ENCODE measurements at regions not wholly inside any gene's neighbourhood (a gene's known extent, or its start where the extent isn't known, plus 50 kb on each side); places are given as distances from the start of the nearest gene placed in this dataset.

- no peak overlapping the region for H2AFZ ChIP-seq (ENCODE audit: low read depth, low read length)
- no peak overlapping the region for H3K4me3 ChIP-seq (ENCODE audit: low read length)
- H3K9me2 ChIP-seq (ENCODE audit: insufficient read depth, low read length): no peaks in the 10 kb centered on the region
- no peaks in the 10 kb centered on the region for H3F3A ChIP-seq (ENCODE audit: insufficient read depth, low read length, poor library complexity, severe bottlenecking)
- H3K79me2 ChIP-seq (replicated peaks; ENCODE audit: insufficient read depth, low read length): no peaks in the 10 kb centered on the region
- no peaks in the 10 kb centered on the region for H3K27me3 ChIP-seq (ENCODE audit: insufficient read depth, low read depth, low read length)
- TF ChIP-seq TAF1 (IDR thresholded peaks at IDR 0.05; ENCODE audit: low read depth): no peak
- TF ChIP-seq EP300 (conservative IDR thresholded peaks at IDR 0.05; ENCODE audit: poor library complexity, severe bottlenecking): no peak
- TF ChIP-seq RAD21 (conservative IDR thresholded peaks at IDR 0.05): no peak
- TF ChIP-seq CTCF (IDR thresholded peaks at IDR 0.05; ENCODE audit: poor library complexity, severe bottlenecking): no peak
- TF ChIP-seq EZH2 (IDR thresholded peaks at IDR 0.05; ENCODE audit: borderline replicate concordance, insufficient read depth, low read length, poor library complexity, severe bottlenecking): no peak
- TF ChIP-seq SMC3 (conservative IDR thresholded peaks at IDR 0.05; ENCODE audit: poor library complexity): no peak
- TF ChIP-seq POLR2AphosphoS5 (IDR thresholded peaks at IDR 0.05): no peak
- TF ChIP-seq MXI1 (conservative IDR thresholded peaks at IDR 0.05; ENCODE audit: poor library complexity, severe bottlenecking): no peak
- H3K4me2 ChIP-seq (ENCODE audit: low read length): no peak overlapping the region
- H3K36me3 ChIP-seq (ENCODE audit: insufficient read depth, low read length): no peaks in the 10 kb centered on the region
- H3K27ac ChIP-seq (ENCODE audit: low read length): no peak overlapping the region
- H3K9me3 ChIP-seq (ENCODE audit: low read length): no peaks in the 10 kb centered on the region
- H4K20me1 ChIP-seq (ENCODE audit: insufficient read depth): no peaks in the 10 kb centered on the region
- H3K9ac ChIP-seq (ENCODE audit: low read length): no peak overlapping the region
Observed at GRCh38 chr4:71241501-71242288, 97.1 kb upstream of the SLC4A4 start.

GRCh38 chr4:71243091-71243833, 95.6 kb upstream of the SLC4A4 start:
- Histone ChIP-seq H3K9ac (ENCODE audit: low read length) (no peak overlapping the region), H3K4me2 (ENCODE audit: low read length) (peak overlapping the region; percentile 2), H3K27ac (ENCODE audit: low read length) (no peak overlapping the region), H3K36me3 (ENCODE audit: insufficient read depth, low read length) (no peaks in the 10 kb centered on the region), H3K9me3 (ENCODE audit: low read length) (no peaks in the 10 kb centered on the region), H3F3A (ENCODE audit: insufficient read depth, low read length, poor library complexity, severe bottlenecking) (no peaks in the 10 kb centered on the region), H4K20me1 (ENCODE audit: insufficient read depth) (no peaks in the 10 kb centered on the region), H3K4me3 (ENCODE audit: low read length) (no peak overlapping the region), H3K79me2 (replicated peaks; ENCODE audit: insufficient read depth, low read length) (no peaks in the 10 kb centered on the region), H2AFZ (ENCODE audit: low read depth, low read length) (no peak overlapping the region), H3K27me3 (ENCODE audit: insufficient read depth, low read depth, low read length) (no peaks in the 10 kb centered on the region), H3K9me2 (ENCODE audit: insufficient read depth, low read length) (no peaks in the 10 kb centered on the region)
- TF ChIP-seq CTCF (IDR thresholded peaks at IDR 0.05; ENCODE audit: poor library complexity, severe bottlenecking) (no peak), REST (IDR thresholded peaks at IDR 0.05; ENCODE audit: borderline replicate concordance) (no peak), POLR2AphosphoS5 (IDR thresholded peaks at IDR 0.05) (no peak), MXI1 (conservative IDR thresholded peaks at IDR 0.05; ENCODE audit: poor library complexity, severe bottlenecking) (no peak), SMC3 (conservative IDR thresholded peaks at IDR 0.05; ENCODE audit: poor library complexity) (no peak), TAF1 (IDR thresholded peaks at IDR 0.05; ENCODE audit: low read depth) (no peak), RAD21 (conservative IDR thresholded peaks at IDR 0.05) (no peak), EZH2 (IDR thresholded peaks at IDR 0.05; ENCODE audit: borderline replicate concordance, insufficient read depth, low read length, poor library complexity, severe bottlenecking) (no peak), EP300 (conservative IDR thresholded peaks at IDR 0.05; ENCODE audit: poor library complexity, severe bottlenecking) (no peak)

Measured in neural cell (in vitro differentiated cells).